ENCODE measurements at regions not wholly inside any gene's neighbourhood (a gene's known extent, or its start where the extent isn't known, plus 50 kb on each side); places are given as distances from the start of the nearest gene placed in this dataset.
A peak's percentile ranks its signal among the peaks of the same experiment; 100 is the strongest.

DNA sequence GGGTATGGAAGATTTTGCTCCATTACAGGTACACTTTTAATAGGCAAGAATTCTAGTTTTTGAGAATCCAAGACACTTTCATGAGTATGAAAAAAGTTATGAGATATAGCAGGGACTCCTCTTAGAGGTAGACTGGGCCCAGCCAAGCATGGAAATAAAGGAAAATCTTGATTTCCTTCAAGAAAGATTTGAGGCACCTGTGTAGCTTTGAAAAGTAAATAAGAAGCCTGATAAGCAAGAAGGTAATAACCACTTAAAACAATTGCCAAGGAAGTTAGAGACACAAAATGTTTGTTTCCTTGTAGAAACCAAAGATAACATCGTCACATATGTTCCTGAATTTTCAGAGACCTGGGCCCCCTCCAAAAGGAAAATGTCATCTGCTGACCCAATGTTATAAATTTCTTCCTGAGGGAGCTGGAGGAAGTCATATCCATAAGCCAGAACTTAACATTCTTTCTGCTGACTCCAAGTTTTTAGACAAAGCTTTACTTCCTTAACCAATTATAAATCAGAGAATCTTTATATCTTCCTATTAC is 314.5 kb upstream of the ANO3 start:
- Histone ChIP-seq H3K4me3 (ENCODE audit: low read length) (no peak overlapping the region), H3K9ac (ENCODE audit: low read length) (no peak overlapping the region), H3K4me1 (ENCODE audit: control insufficient read depth, insufficient read depth, low read length) (no peaks in the 10 kb centered on the region), H3K9me3 (ENCODE audit: control insufficient read depth, low read length) (no peaks in the 10 kb centered on the region), H3K27me3 (replicated peaks; ENCODE audit: control insufficient read depth, insufficient read depth, low read length) (no peaks in the 10 kb centered on the region), H3K36me3 (ENCODE audit: control insufficient read depth, insufficient read depth, low read length, severe bottlenecking) (no peaks in the 10 kb centered on the region)
- no peak for DNase-seq (ENCODE audit: low read depth)

DNA sequence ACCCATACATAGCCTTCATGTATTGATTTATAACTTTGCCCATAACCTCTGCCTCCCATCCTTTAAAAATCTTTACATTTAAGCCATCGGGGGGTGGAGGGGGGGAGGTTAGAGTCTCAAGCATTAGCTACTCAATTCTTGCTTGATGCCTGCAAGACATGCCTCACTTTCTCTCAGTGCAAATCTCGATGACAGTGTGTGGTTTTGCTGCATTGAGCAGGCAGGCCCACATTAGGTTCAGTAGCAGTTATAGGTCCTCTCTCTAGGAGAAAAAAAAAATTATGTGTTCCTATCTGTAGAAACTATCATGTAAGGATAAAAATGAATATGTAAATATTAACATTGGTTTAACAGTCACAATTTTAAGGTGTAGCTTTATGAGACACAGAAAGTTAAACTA is 314.0 kb upstream of the ANO3 start:
- Histone ChIP-seq H3K9ac (ENCODE audit: low read length) (no peak overlapping the region), H3K36me3 (ENCODE audit: control insufficient read depth, insufficient read depth, low read length, severe bottlenecking) (no peaks in the 10 kb centered on the region), H3K27me3 (replicated peaks; ENCODE audit: control insufficient read depth, insufficient read depth, low read length) (no peaks in the 10 kb centered on the region), H3K4me3 (ENCODE audit: low read length) (no peak overlapping the region), H3K9me3 (ENCODE audit: control insufficient read depth, low read length) (no peaks in the 10 kb centered on the region), H3K4me1 (ENCODE audit: control insufficient read depth, insufficient read depth, low read length) (no peaks in the 10 kb centered on the region)
- no peak for DNase-seq (ENCODE audit: low read depth)

DNA sequence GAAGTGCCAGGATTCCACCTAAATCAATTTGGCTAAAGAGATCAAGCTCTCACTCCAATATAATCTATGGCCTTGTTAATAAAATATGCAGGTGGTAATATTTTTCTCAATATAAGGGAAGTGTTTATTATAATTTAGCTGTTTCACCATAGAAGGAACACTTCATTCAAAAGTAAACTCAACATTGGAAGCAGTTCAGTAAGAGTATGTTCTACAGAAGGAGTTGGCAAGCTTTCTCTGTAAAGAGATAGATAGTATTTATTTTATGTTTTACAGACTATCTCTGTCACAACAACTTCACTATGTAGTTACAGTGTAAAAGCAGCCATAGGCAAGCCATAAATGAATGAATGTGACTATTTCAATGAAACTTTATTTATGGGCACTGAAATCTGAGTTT is 313.6 kb upstream of the ANO3 start:
- H3K9ac ChIP-seq (ENCODE audit: low read length), result no peak overlapping the region
- H3K9me3 ChIP-seq (ENCODE audit: control insufficient read depth, low read length), result no peaks in the 10 kb centered on the region
- H3K4me1 ChIP-seq (ENCODE audit: control insufficient read depth, insufficient read depth, low read length), result peaks cover 3% of the 10 kb centered on the region
- DNase-seq (ENCODE audit: low read depth), result no peak
- no peaks in the 10 kb centered on the region for H3K36me3 ChIP-seq (ENCODE audit: control insufficient read depth, insufficient read depth, low read length, severe bottlenecking)
- H3K27me3 ChIP-seq (replicated peaks; ENCODE audit: control insufficient read depth, insufficient read depth, low read length), result no peaks in the 10 kb centered on the region
- no peak overlapping the region for H3K4me3 ChIP-seq (ENCODE audit: low read length)

DNA sequence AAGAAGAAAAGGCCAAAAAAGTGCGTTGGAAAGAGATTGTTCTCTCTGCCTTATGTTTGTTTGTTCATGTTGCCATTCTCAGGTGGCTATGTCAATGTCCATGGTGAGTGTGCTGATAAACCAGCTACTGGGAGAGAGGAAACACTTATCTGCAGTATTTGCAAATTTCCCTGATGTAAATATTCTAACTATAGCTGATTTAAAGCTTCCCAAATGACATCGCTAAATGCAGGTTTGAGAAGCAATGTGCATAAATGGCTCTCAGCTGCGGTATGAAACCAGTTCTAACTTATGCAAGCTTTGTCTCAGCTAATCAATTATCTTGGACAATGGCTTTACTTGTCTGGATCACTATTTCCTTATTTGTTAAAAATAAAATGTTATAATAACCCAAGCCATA is 312.5 kb upstream of the ANO3 start:
- DNase-seq (ENCODE audit: low read depth), result no peak
- Histone ChIP-seq H3K9ac (ENCODE audit: low read length) (no peak overlapping the region), H3K36me3 (ENCODE audit: control insufficient read depth, insufficient read depth, low read length, severe bottlenecking) (no peaks in the 10 kb centered on the region), H3K9me3 (ENCODE audit: control insufficient read depth, low read length) (no peaks in the 10 kb centered on the region), H3K4me1 (ENCODE audit: control insufficient read depth, insufficient read depth, low read length) (peaks cover 6% of the 10 kb centered on the region), H3K4me3 (ENCODE audit: low read length) (no peak overlapping the region), H3K27me3 (replicated peaks; ENCODE audit: control insufficient read depth, insufficient read depth, low read length) (no peaks in the 10 kb centered on the region)

DNA sequence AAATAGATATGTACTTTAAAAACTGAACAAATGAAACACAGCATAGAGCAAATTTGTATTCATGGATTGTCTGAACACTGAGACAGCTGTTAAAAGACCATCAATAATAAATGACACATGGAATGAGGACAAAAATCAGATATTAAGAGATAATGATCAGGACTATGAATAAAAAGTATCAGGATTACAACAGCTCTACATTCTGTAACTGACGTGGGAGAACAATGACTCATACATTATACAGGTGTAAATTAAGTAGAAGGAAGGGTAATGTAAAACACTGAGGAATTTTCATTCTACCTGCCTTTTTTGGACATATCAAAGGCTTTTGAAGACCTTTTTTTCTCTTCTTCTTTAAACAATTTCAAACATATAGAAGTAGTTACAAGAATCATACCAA is 310.9 kb upstream of the ANO3 start:
- no peak for DNase-seq (ENCODE audit: low read depth)
- no peaks in the 10 kb centered on the region for H3K36me3 ChIP-seq (ENCODE audit: control insufficient read depth, insufficient read depth, low read length, severe bottlenecking)
- H3K9ac ChIP-seq (ENCODE audit: low read length), result no peak overlapping the region
- peaks cover 6% of the 10 kb centered on the region for H3K4me1 ChIP-seq (ENCODE audit: control insufficient read depth, insufficient read depth, low read length)
- no peak overlapping the region for H3K4me3 ChIP-seq (ENCODE audit: low read length)
- H3K27me3 ChIP-seq (replicated peaks; ENCODE audit: control insufficient read depth, insufficient read depth, low read length), result no peaks in the 10 kb centered on the region
- H3K9me3 ChIP-seq (ENCODE audit: control insufficient read depth, low read length), result no peaks in the 10 kb centered on the region

DNA sequence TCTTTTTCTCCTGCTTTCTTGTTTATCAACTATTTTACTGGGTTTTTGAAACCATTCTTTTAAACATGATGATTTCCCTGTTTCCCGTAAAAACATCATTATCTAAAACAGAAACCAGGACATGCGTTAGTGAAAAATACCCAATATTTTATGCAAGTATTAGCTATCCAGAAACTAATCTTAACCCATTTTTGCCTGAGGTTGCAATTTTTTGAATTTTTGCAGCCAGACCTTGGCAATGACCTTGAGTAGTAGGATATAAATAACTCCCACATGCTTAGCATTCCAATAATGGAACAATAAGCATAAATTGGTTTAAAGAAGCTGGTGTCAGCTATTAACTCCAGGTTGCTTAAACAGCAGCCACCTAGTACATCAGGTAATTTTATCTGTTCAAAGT is 308.9 kb upstream of the ANO3 start:
- DNase-seq (ENCODE audit: low read depth), result no peak
- H3K36me3 ChIP-seq (ENCODE audit: control insufficient read depth, insufficient read depth, low read length, severe bottlenecking), result no peaks in the 10 kb centered on the region
- no peaks in the 10 kb centered on the region for H3K9me3 ChIP-seq (ENCODE audit: control insufficient read depth, low read length)
- no peak overlapping the region for H3K9ac ChIP-seq (ENCODE audit: low read length)
- H3K4me3 ChIP-seq (ENCODE audit: low read length), result no peak overlapping the region
- no peaks in the 10 kb centered on the region for H3K27me3 ChIP-seq (replicated peaks; ENCODE audit: control insufficient read depth, insufficient read depth, low read length)
- peaks cover 6% of the 10 kb centered on the region for H3K4me1 ChIP-seq (ENCODE audit: control insufficient read depth, insufficient read depth, low read length)

DNA sequence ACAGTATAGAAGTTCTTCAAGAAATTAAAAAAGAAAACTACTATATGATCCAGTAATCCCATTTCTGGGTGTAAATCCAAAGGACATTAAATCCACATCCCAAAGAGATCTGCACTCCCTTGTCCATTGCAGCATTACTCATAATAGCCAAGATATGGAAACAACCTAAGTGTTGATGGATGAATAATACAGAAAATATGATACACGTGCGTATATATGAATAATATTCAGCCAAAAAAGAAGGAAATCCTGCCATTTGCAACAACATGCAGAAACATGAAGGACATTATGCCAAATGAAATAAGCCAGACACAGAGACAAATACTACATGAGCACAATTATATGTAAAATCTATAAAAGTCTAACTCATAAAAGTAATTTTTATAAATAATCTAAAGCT is 306.3 kb upstream of the ANO3 start:
- H3K27me3 ChIP-seq (replicated peaks; ENCODE audit: control insufficient read depth, insufficient read depth, low read length), result no peaks in the 10 kb centered on the region
- no peaks in the 10 kb centered on the region for H3K36me3 ChIP-seq (ENCODE audit: control insufficient read depth, insufficient read depth, low read length, severe bottlenecking)

DNA sequence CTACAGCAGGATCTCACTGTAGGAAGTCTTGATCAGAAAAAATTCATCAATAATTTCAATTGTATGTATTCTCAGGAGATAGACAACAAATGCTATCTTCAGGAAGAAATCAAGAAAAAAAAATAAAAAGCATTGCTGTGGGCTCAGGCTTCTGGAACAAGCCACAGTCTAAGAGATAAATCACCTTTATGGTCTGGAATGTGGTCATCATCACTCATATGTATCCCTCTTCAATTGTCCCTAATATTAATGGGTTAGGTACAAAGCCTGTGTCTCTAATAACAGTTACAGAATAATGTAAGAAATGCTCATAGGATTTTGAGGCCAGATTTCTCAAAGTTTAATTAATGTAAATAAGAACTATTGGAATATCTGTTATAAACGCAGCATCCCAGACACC is 305.9 kb upstream of the ANO3 start:
- Histone ChIP-seq H3K4me1 (ENCODE audit: control insufficient read depth, insufficient read depth, low read length) (peaks cover 6% of the 10 kb centered on the region), H3K27me3 (replicated peaks; ENCODE audit: control insufficient read depth, insufficient read depth, low read length) (no peaks in the 10 kb centered on the region), H3K36me3 (ENCODE audit: control insufficient read depth, insufficient read depth, low read length, severe bottlenecking) (no peaks in the 10 kb centered on the region), H3K4me3 (ENCODE audit: low read length) (no peak overlapping the region), H3K9ac (ENCODE audit: low read length) (no peak overlapping the region), H3K9me3 (ENCODE audit: control insufficient read depth, low read length) (no peaks in the 10 kb centered on the region)
- DNase-seq (ENCODE audit: low read depth), result no peak

More for the DNA sequence above, 306.3 kb upstream of the ANO3 start:
- H3K9me3 ChIP-seq (ENCODE audit: control insufficient read depth, low read length), result no peaks in the 10 kb centered on the region
- H3K9ac ChIP-seq (ENCODE audit: low read length), result no peak overlapping the region
- H3K4me3 ChIP-seq (ENCODE audit: low read length), result no peak overlapping the region
- DNase-seq (ENCODE audit: low read depth), result no peak
- H3K4me1 ChIP-seq (ENCODE audit: control insufficient read depth, insufficient read depth, low read length), result peaks cover 6% of the 10 kb centered on the region

DNA sequence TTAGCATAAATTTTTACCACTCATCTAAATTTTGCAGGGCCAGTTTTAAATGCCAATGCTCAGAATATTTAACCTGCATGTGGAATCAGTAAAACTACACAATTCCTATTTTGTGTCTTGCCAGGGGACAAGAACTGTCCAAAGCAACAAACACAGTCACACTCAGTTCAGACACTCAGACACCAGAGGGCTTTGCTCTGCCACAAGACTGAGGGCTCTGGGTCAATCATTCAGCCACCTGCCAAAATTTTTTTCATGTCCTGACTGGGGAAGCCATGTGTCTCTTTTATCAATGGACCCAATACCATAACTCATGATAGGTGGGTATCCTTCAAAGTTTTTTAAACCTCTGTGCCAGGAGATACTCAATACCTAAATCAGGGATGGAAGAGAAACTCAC is 304.0 kb upstream of the ANO3 start:
- no peak overlapping the region for H3K9ac ChIP-seq (ENCODE audit: low read length)
- H3K4me3 ChIP-seq (ENCODE audit: low read length), result no peak overlapping the region
- peaks cover 6% of the 10 kb centered on the region for H3K4me1 ChIP-seq (ENCODE audit: control insufficient read depth, insufficient read depth, low read length)
- no peaks in the 10 kb centered on the region for H3K27me3 ChIP-seq (replicated peaks; ENCODE audit: control insufficient read depth, insufficient read depth, low read length)
- DNase-seq (ENCODE audit: low read depth), result no peak
- H3K36me3 ChIP-seq (ENCODE audit: control insufficient read depth, insufficient read depth, low read length, severe bottlenecking), result no peaks in the 10 kb centered on the region
- H3K9me3 ChIP-seq (ENCODE audit: control insufficient read depth, low read length), result no peaks in the 10 kb centered on the region

DNA sequence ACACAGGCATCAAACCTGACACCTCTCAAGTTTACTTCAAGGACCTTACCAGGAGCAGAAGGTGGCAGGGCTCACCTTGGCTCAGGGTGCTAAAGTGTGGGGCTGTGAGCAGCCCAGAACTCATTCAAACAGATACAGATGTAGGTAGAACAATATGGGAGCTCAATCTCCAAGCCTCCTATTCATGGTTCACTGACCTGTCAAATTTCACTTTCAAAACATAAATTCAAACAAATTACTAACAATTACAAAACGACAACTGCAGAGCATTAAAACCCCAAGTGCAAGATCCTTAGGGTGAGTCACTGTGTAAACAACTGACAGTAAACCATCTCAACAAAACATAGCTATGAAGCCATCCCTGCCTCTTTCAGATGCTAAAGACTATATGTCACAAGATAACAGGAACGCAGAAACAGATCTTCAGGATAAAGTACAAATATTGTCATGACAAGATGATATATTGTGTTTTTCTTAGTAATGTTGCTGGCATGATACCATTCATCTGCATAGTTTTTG is 303.5 kb upstream of the ANO3 start:
- no peaks in the 10 kb centered on the region for H3K36me3 ChIP-seq (ENCODE audit: control insufficient read depth, insufficient read depth, low read length, severe bottlenecking)
- no peak overlapping the region for H3K9ac ChIP-seq (ENCODE audit: low read length)
- no peak overlapping the region for H3K4me3 ChIP-seq (ENCODE audit: low read length)
- no peaks in the 10 kb centered on the region for H3K27me3 ChIP-seq (replicated peaks; ENCODE audit: control insufficient read depth, insufficient read depth, low read length)
- H3K9me3 ChIP-seq (ENCODE audit: control insufficient read depth, low read length), result no peaks in the 10 kb centered on the region
- H3K4me1 ChIP-seq (ENCODE audit: control insufficient read depth, insufficient read depth, low read length), result peaks cover 2% of the 10 kb centered on the region
- peak; percentile 65 for DNase-seq (ENCODE audit: low read depth)

DNA sequence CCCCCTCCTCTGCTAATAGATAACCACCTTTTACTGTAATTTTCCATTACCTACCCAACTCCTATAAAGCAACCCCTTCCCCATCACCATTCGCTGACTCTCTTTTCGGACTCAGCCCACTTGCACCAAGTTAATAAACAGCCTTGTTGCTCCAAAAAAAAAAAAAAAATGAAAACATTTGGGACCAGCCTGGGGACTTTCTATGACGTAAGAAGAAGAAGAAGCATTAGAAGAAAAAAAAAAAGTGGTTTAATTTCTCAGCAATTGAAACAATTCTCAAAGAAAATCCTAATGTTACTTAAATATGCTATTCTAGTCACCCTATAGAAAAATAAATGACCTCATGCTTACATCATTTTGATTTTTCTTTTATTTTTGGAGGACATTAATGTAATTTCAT is 301.5 kb upstream of the ANO3 start:
- Histone ChIP-seq H3K27me3 (replicated peaks; ENCODE audit: control insufficient read depth, insufficient read depth, low read length) (no peaks in the 10 kb centered on the region), H3K9ac (ENCODE audit: low read length) (no peak overlapping the region), H3K9me3 (ENCODE audit: control insufficient read depth, low read length) (no peaks in the 10 kb centered on the region), H3K4me3 (ENCODE audit: low read length) (no peak overlapping the region), H3K4me1 (ENCODE audit: control insufficient read depth, insufficient read depth, low read length) (no peaks in the 10 kb centered on the region), H3K36me3 (ENCODE audit: control insufficient read depth, insufficient read depth, low read length, severe bottlenecking) (no peaks in the 10 kb centered on the region)
- DNase-seq (ENCODE audit: low read depth), result no peak

DNA sequence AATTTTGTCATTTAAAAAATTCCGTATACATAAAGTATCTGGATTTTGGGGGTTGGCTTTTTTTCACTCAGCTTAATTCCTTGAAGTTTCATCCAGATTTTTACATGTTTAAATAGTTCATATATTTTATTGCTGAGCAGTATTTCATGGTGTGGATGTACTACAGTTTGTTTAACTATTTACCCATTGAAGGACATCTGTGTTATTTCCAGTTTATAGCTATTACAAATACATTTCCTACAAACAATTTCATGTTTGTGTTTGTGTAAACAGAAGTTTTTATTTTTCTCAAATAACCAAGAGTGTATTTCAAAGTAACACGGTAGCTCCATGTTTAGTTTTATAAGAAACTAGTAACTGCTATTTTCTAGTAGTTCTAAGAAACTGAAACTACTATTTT is 299.7 kb upstream of the ANO3 start:
- H3K27me3 ChIP-seq (replicated peaks; ENCODE audit: control insufficient read depth, insufficient read depth, low read length), result no peaks in the 10 kb centered on the region
- no peaks in the 10 kb centered on the region for H3K36me3 ChIP-seq (ENCODE audit: control insufficient read depth, insufficient read depth, low read length, severe bottlenecking)
- DNase-seq (ENCODE audit: low read depth), result no peak
- H3K9ac ChIP-seq (ENCODE audit: low read length), result no peak overlapping the region
- no peaks in the 10 kb centered on the region for H3K4me1 ChIP-seq (ENCODE audit: control insufficient read depth, insufficient read depth, low read length)
- no peaks in the 10 kb centered on the region for H3K9me3 ChIP-seq (ENCODE audit: control insufficient read depth, low read length)
- H3K4me3 ChIP-seq (ENCODE audit: low read length), result no peak overlapping the region

All from adipocyte (in vitro differentiated cells).